OCI-LY7 (cell line): ENCODE measurements at regions not wholly inside any gene's neighbourhood (a gene's known extent, or its start where the extent isn't known, plus 50 kb on each side); places are given as distances from the start of the nearest gene placed in this dataset.

Source experiments
- BruUV-seq: library from RNA; stranded (reverse); fragments of 400-500 nt; replicated peaks from 2 replicates; lab custom pipeline; 2021; lab: Mats Ljungman, UMichigan
- CTCF ChIA-PET: fragments of 300-600 bp; sonication (Branson Sonifier 250); formaldehyde crosslinking; loops from one replicate; lab custom pipeline; 2022; ENCODE audit warnings: antibody characterized with exemption; ENCODE audit not compliant: unreplicated experiment; lab: Charles Lee
- POLR2A ChIA-PET: fragments of 300-600 bp; sonication (Branson Sonifier 250); formaldehyde crosslinking; loops from one replicate; lab custom pipeline; 2022; ENCODE audit warnings: antibody characterized with exemption; lab: Charles Lee
- DNase-seq: peaks from one replicate; pipeline ENCODE4 v3.0.0-alpha.2; 2015; ENCODE audit warnings: low spot score
- H2AFZ ChIP-seq: fragments of 200-600 bp; sonication (generic), shearing (Covaris generic); 2 replicates; pipeline ENCODE4 v1.6.1; 2014; ENCODE audit warnings: mild to moderate bottlenecking, antibody characterized with exemption, low read length, moderate library complexity
- H3K27ac ChIP-seq: fragments of 200-600 bp; sonication (generic); 2 replicates; pipeline ENCODE4 v1.5.1; 2014; ENCODE audit warnings: mixed run types, low read depth, mild to moderate bottlenecking, moderate library complexity, low read length, inconsistent platforms; ENCODE audit not compliant: poor library complexity, severe bottlenecking
- H3K36me3 ChIP-seq: fragments of 200-600 bp; sonication (generic); 2 replicates; pipeline ENCODE4 v1.6.1; 2014; ENCODE audit warnings: mild to moderate bottlenecking, antibody characterized with exemption, low read length, moderate library complexity, mixed read lengths; ENCODE audit not compliant: insufficient read depth
- H3K4me1 ChIP-seq: fragments of 200-600 bp; sonication (generic); 2 replicates; pipeline ENCODE4 v1.5.1; 2014; ENCODE audit warnings: mild to moderate bottlenecking, low read length; ENCODE audit not compliant: insufficient read depth, poor library complexity, severe bottlenecking
- H3K4me2 ChIP-seq: fragments of 200-600 bp; sonication (generic); 2 replicates; pipeline ENCODE4 v1.6.1; 2014; ENCODE audit warnings: mild to moderate bottlenecking, low read length
- H3K4me3 ChIP-seq: fragments of 200-600 bp; sonication (generic); 2 replicates; pipeline ENCODE4 v1.5.1; 2014; ENCODE audit warnings: mild to moderate bottlenecking, low read depth, low read length; ENCODE audit not compliant: poor library complexity, severe bottlenecking
- H3K79me2 ChIP-seq: fragments of 200-600 bp; sonication (generic); 2 replicates; pipeline ENCODE4 v1.6.1; 2016; ENCODE audit warnings: low read depth, mild to moderate bottlenecking, low read length, moderate library complexity, mixed read lengths; ENCODE audit not compliant: insufficient read depth
- H3K9me2 ChIP-seq: fragments of 200-600 bp; sonication (generic); 2 replicates; pipeline ENCODE4 v1.6.1; 2016; ENCODE audit warnings: mild to moderate bottlenecking, low read length, mixed read lengths; ENCODE audit not compliant: insufficient read depth
- H3K9me3 ChIP-seq: fragments of 200-600 bp; sonication (generic); 2 replicates; pipeline ENCODE4 v1.6.1; 2014; ENCODE audit warnings: mild to moderate bottlenecking, mixed run types, low read length, mixed read lengths
- H4K20me1 ChIP-seq: fragments of 200-600 bp; sonication (generic); 2 replicates; pipeline ENCODE4 v1.6.1; 2014; ENCODE audit warnings: mild to moderate bottlenecking, antibody characterized with exemption, low read length, moderate library complexity, mixed read lengths; ENCODE audit not compliant: insufficient read depth
- EZH2phosphoT487 ChIP-seq: fragments of 200-600 bp; sonication (generic); IDR thresholded peaks from 2 replicates; pipeline ENCODE4 v1.6.1; 2018; ENCODE audit warnings: low read depth, borderline replicate concordance, mild to moderate bottlenecking, mixed run types, antibody characterized with exemption, low read length, moderate library complexity, mixed read lengths
- intact Hi-C: fragments of 100-400 bp; cut with micrococcal nuclease; formaldehyde crosslinking; loops from one replicate; pipeline ENCODE4 v1.10.0; 2022; ENCODE audit not compliant: unreplicated experiment
- TF ChIP-seq, protein P1 (sequence below): fragments of 200-600 bp; sonication (generic); conservative IDR thresholded peaks from 2 replicates; pipeline ENCODE4 v1.5.1; 2014; ENCODE audit warnings: mild to moderate bottlenecking, antibody characterized with exemption, low read length, moderate library complexity, mixed read lengths

DNA sequence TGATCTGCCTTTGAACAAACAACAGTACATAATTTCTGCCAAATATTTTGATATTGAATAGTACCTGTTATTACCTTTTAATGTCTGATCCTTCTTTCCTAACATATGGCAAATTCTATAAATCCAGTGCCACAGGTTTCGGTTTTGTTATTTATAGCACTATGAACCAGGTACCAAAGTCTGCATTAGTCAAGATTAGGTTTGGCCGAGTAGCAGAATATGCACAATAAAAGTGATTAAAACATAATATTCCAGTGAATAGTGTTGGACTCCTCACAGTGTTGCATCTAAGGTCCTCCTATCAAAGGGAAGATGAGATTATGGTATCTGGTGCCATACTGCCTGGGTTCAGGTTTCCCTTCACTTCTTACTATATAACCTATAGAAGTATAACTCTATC is 599.0 kb downstream of the ZPLD1 start:
- no peaks in the 10 kb centered on the region for H4K20me1 ChIP-seq
- TF ChIP-seq EZH2phosphoT487 = no peak
- TF ChIP-seq, protein P1, sequence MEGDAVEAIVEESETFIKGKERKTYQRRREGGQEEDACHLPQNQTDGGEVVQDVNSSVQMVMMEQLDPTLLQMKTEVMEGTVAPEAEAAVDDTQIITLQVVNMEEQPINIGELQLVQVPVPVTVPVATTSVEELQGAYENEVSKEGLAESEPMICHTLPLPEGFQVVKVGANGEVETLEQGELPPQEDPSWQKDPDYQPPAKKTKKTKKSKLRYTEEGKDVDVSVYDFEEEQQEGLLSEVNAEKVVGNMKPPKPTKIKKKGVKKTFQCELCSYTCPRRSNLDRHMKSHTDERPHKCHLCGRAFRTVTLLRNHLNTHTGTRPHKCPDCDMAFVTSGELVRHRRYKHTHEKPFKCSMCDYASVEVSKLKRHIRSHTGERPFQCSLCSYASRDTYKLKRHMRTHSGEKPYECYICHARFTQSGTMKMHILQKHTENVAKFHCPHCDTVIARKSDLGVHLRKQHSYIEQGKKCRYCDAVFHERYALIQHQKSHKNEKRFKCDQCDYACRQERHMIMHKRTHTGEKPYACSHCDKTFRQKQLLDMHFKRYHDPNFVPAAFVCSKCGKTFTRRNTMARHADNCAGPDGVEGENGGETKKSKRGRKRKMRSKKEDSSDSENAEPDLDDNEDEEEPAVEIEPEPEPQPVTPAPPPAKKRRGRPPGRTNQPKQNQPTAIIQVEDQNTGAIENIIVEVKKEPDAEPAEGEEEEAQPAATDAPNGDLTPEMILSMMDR = no peak
- no peak overlapping the region for H2AFZ ChIP-seq
- H3K9me2 ChIP-seq = no peaks in the 10 kb centered on the region
- ChIA-PET CTCF (no interaction called here), POLR2A (interaction anchor here (0.6 kb wide), 1 partner anchor 34 kb away, joined by 3 read pairs; no protein-coding TSS in a partner anchor)
- no peak for DNase-seq
- no peaks in the 10 kb centered on the region for H3K4me1 ChIP-seq
- intact Hi-C loops = no loop called here
- H3K36me3 ChIP-seq = no peaks in the 10 kb centered on the region
- H3K79me2 ChIP-seq = no peaks in the 10 kb centered on the region
- no peak overlapping the region for H3K4me3 ChIP-seq
- H3K4me2 ChIP-seq = no peak overlapping the region
- no peak overlapping the region for H3K27ac ChIP-seq
- H3K9me3 ChIP-seq = no peaks in the 10 kb centered on the region
- no TSS peak for BruUV-seq

DNA sequence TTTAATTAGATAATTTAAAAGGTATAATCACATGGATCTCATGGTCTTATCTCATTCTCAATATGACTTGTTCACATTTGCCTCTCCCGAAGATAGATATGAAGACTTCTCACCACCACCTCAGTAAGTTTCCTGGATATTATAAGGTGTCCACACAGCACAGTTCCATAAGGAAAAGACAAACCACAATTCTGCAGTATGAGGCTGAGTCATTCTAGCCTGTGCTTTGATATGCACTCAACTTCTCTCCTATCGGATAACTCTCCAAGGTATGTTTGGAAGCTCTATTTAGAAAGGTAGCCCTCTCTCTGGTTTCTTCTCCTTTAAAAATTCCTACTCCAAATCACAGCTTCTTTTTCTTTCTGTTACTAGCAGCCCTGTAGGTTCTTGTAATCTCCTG is 612.8 kb downstream of the ZPLD1 start:
- intact Hi-C loops = no loop called here
- BruUV-seq = no TSS peak
- H3K36me3 ChIP-seq = no peaks in the 10 kb centered on the region
- DNase-seq = no peak
- TF ChIP-seq, protein P1 = no peak
- TF ChIP-seq EZH2phosphoT487 = no peak
- no peaks in the 10 kb centered on the region for H3K9me2 ChIP-seq
- ChIA-PET POLR2A (interaction anchor here (0.7 kb wide), 1 partner anchor 819 kb away, joined by 3 read pairs; no protein-coding TSS in a partner anchor), CTCF (no interaction called here)
- no peaks in the 10 kb centered on the region for H3K4me1 ChIP-seq
- H3K27ac ChIP-seq = no peak overlapping the region
- no peaks in the 10 kb centered on the region for H3K79me2 ChIP-seq
- H3K9me3 ChIP-seq = no peaks in the 10 kb centered on the region
- H3K4me2 ChIP-seq = no peak overlapping the region
- H4K20me1 ChIP-seq = no peaks in the 10 kb centered on the region
- H3K4me3 ChIP-seq = no peak overlapping the region
- H2AFZ ChIP-seq = no peak overlapping the region

DNA sequence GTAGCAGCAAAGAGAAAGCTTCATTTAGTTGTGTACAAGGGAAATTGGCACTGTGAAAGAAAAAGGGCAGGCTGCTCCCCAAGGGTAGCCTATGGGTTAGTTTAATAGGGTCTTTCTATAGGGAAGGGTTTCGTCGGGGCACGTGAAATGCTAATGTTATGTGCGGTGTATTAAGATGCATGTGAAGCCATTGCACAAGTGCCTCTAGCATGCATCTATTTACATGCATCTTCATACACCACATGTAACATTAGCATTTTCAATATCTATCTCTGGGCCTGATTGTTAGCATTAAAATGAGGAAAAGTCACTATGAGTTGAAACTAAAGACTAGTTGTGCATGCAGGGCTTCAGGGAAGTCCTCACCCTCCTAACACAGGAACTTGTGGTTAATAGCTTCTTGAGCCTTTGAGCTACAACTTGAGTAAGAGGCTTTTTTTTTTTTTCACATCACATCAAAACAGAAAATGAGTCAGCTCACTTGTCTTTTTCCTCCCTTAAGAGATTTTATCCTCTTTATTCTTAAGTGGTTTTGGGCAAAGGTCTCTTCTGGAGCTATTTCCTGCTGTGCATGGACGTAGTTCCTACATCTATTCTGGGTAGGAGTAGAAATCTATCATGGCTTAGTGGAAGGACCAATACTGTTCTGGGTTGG is 613.4 kb downstream of the ZPLD1 start:
- Histone ChIP-seq H3K4me1 (no peaks in the 10 kb centered on the region), H3K27ac (no peak overlapping the region), H2AFZ (no peak overlapping the region), H3K9me2 (no peaks in the 10 kb centered on the region), H3K4me3 (no peak overlapping the region), H3K9me3 (no peaks in the 10 kb centered on the region), H3K4me2 (no peak overlapping the region), H4K20me1 (no peaks in the 10 kb centered on the region), H3K36me3 (no peaks in the 10 kb centered on the region), H3K79me2 (no peaks in the 10 kb centered on the region)
- BruUV-seq = no TSS peak
- intact Hi-C loops = no loop called here
- ChIA-PET CTCF (no interaction called here), POLR2A (interaction anchor here (0.7 kb wide), 1 partner anchor 819 kb away, joined by 3 read pairs; no protein-coding TSS in a partner anchor)
- DNase-seq = no peak
- no peak for TF ChIP-seq EZH2phosphoT487
- TF ChIP-seq, protein P1 = no peak
